ENCODE measurements at regions not wholly inside any gene's neighbourhood (a gene's known extent, or its start where the extent isn't known, plus 50 kb on each side); places are given as distances from the start of the nearest gene placed in this dataset.

DNA sequence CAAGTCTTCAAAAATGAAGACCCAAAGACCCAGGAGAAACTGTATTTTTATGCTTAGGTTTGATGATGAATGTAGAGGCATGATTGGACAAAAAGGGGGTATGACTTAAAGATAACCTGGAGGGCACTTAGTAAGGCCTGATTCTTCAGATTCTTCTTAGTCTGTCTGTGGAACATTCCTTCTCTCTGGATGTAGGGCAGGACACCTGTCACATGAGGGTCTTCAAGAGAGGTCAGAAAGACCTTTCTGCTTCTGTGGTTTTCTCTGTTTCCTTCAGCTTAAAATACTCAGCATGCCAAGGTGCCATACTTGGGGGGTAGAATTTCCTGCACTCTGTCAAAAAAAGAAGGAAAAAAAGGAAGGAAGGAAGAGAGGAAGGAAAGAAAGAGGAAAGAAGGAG lies 78.1 kb downstream of the BLID start:
- Histone ChIP-seq H3K4me1 (ENCODE audit: control insufficient read depth, insufficient read depth, low read length) (peaks cover 32% of the 10 kb centered on the region), H3K27me3 (ENCODE audit: control insufficient read depth, insufficient read depth, low read length) (no peaks in the 10 kb centered on the region), H3K9me3 (ENCODE audit: control insufficient read depth, insufficient read depth, low read depth, low read length) (no peaks in the 10 kb centered on the region), H3K36me3 (ENCODE audit: control insufficient read depth, insufficient read depth, low read length) (no peaks in the 10 kb centered on the region), H3K4me3 (ENCODE audit: low read depth, low read length) (no peak overlapping the region), H3K9ac (ENCODE audit: low read length) (no peak overlapping the region), H3K27ac (ENCODE audit: low read depth, low read length) (no peak overlapping the region)

DNA sequence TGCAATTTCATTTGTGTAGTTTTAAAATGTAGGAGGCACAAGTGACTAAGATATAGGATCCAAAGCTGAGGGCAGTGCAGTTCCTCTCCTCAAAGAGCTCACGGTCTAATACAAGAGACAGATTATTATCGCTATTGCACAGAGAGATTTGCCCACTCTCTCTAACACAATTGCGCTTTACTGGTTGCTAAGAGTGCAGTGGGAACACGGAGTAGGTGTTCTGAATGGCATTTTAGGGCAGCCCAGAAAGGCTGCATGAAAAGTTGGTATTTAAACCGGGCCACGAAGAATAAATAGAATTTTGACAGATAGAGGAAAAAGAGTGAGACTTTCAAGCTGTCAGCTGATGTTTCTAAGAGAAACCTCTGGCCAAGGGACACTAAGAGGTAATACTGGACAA lies 79.5 kb downstream of the BLID start:
- no peak overlapping the region for H3K9ac ChIP-seq (ENCODE audit: low read length)
- no peaks in the 10 kb centered on the region for H3K36me3 ChIP-seq (ENCODE audit: control insufficient read depth, insufficient read depth, low read length)
- H3K9me3 ChIP-seq (ENCODE audit: control insufficient read depth, insufficient read depth, low read depth, low read length) = no peaks in the 10 kb centered on the region
- H3K27ac ChIP-seq (ENCODE audit: low read depth, low read length) = no peak overlapping the region
- peaks cover 32% of the 10 kb centered on the region for H3K4me1 ChIP-seq (ENCODE audit: control insufficient read depth, insufficient read depth, low read length)
- H3K4me3 ChIP-seq (ENCODE audit: low read depth, low read length) = no peak overlapping the region
- H3K27me3 ChIP-seq (ENCODE audit: control insufficient read depth, insufficient read depth, low read length) = no peaks in the 10 kb centered on the region

- H3K36me3 ChIP-seq (ENCODE audit: control insufficient read depth, insufficient read depth, low read length) = no peaks in the 10 kb centered on the region
- H3K27ac ChIP-seq (ENCODE audit: low read depth, low read length) = no peak overlapping the region
- H3K9me3 ChIP-seq (ENCODE audit: control insufficient read depth, insufficient read depth, low read depth, low read length) = no peaks in the 10 kb centered on the region
- no peaks in the 10 kb centered on the region for H3K27me3 ChIP-seq (ENCODE audit: control insufficient read depth, insufficient read depth, low read length)
- no peak overlapping the region for H3K9ac ChIP-seq (ENCODE audit: low read length)
- peaks cover 32% of the 10 kb centered on the region for H3K4me1 ChIP-seq (ENCODE audit: control insufficient read depth, insufficient read depth, low read length)
- no peak overlapping the region for H3K4me3 ChIP-seq (ENCODE audit: low read depth, low read length)
Measured at GRCh38 chr11:122036018-122036417, 80.0 kb downstream of the BLID start.

GRCh38 chr11:122033631-122034030 lies 82.4 kb downstream of the BLID start:
- Histone ChIP-seq H3K9me3 (ENCODE audit: control insufficient read depth, insufficient read depth, low read depth, low read length) (0 out of 2 replicates have a peak, but pooled peaks cover 2% of the 10 kb centered on the region), H3K27ac (ENCODE audit: low read depth, low read length) (no peak overlapping the region), H3K27me3 (ENCODE audit: control insufficient read depth, insufficient read depth, low read length) (no peaks in the 10 kb centered on the region), H3K9ac (ENCODE audit: low read length) (no peak overlapping the region), H3K4me3 (ENCODE audit: low read depth, low read length) (no peak overlapping the region), H3K36me3 (ENCODE audit: control insufficient read depth, insufficient read depth, low read length) (no peaks in the 10 kb centered on the region), H3K4me1 (ENCODE audit: control insufficient read depth, insufficient read depth, low read length) (peaks cover 11% of the 10 kb centered on the region)

DNA sequence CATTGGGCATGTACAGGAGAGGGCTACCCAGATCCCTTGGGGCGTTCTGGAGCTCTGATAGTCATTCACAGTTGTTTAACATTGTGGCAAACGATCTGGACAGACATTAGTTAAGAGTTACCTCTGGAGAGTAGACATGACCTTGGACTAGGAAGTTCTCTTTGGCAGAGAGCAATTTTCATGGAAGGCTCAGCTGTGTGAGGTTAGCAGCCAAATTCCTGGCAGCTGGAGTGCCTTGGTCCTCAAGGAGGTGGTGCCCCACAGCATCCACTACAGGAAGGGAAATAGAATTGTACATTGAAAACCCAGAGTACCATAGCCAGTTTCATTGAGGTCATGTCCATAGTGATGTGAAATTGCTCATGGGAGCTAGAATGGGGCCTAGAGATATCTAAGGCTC lies 82.8 kb downstream of the BLID start:
- Histone ChIP-seq H3K9me3 (ENCODE audit: control insufficient read depth, insufficient read depth, low read depth, low read length) (0 out of 2 replicates have a peak, but pooled peaks cover 2% of the 10 kb centered on the region), H3K9ac (ENCODE audit: low read length) (no peak overlapping the region), H3K4me1 (ENCODE audit: control insufficient read depth, insufficient read depth, low read length) (peaks cover 9% of the 10 kb centered on the region), H3K36me3 (ENCODE audit: control insufficient read depth, insufficient read depth, low read length) (no peaks in the 10 kb centered on the region), H3K27ac (ENCODE audit: low read depth, low read length) (no peak overlapping the region), H3K4me3 (ENCODE audit: low read depth, low read length) (no peak overlapping the region), H3K27me3 (ENCODE audit: control insufficient read depth, insufficient read depth, low read length) (no peaks in the 10 kb centered on the region)

DNA sequence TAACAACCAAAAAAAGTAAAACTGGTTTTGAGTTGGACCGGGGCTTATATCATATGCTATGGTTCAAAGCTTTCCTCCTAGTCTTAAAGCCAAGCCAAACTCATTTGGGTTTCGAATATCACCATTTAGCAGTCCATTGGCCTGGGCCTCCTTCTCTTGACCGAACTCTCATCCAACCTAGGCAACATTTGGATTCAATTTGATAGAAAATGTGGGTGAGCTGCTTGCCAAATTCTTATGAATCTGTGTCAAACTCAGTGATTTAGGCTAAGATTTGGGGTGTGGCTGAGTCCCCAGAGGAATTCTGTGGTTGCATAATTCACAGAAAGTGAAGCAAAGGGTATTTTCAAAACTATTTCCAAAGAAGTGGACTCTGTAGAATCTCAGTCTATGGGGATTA lies 83.7 kb downstream of the BLID start:
- Histone ChIP-seq H3K9me3 (ENCODE audit: control insufficient read depth, insufficient read depth, low read depth, low read length) (0 out of 2 replicates have a peak, but pooled peaks cover 2% of the 10 kb centered on the region), H3K27me3 (ENCODE audit: control insufficient read depth, insufficient read depth, low read length) (no peaks in the 10 kb centered on the region), H3K9ac (ENCODE audit: low read length) (no peak overlapping the region), H3K27ac (ENCODE audit: low read depth, low read length) (no peak overlapping the region), H3K4me1 (ENCODE audit: control insufficient read depth, insufficient read depth, low read length) (peaks cover 9% of the 10 kb centered on the region), H3K36me3 (ENCODE audit: control insufficient read depth, insufficient read depth, low read length) (no peaks in the 10 kb centered on the region), H3K4me3 (ENCODE audit: low read depth, low read length) (no peak overlapping the region)

- H3K4me3 ChIP-seq (ENCODE audit: low read depth, low read length) = no peak overlapping the region
- H3K4me1 ChIP-seq (ENCODE audit: control insufficient read depth, insufficient read depth, low read length) = peaks cover 6% of the 10 kb centered on the region
- H3K9me3 ChIP-seq (ENCODE audit: control insufficient read depth, insufficient read depth, low read depth, low read length) = 0 out of 2 replicates have a peak, but pooled peaks cover 2% of the 10 kb centered on the region
- no peak overlapping the region for H3K27ac ChIP-seq (ENCODE audit: low read depth, low read length)
- no peaks in the 10 kb centered on the region for H3K36me3 ChIP-seq (ENCODE audit: control insufficient read depth, insufficient read depth, low read length)
- no peaks in the 10 kb centered on the region for H3K27me3 ChIP-seq (ENCODE audit: control insufficient read depth, insufficient read depth, low read length)
- no peak overlapping the region for H3K9ac ChIP-seq (ENCODE audit: low read length)
Measured at GRCh38 chr11:122031813-122032212, 84.2 kb downstream of the BLID start.

DNA sequence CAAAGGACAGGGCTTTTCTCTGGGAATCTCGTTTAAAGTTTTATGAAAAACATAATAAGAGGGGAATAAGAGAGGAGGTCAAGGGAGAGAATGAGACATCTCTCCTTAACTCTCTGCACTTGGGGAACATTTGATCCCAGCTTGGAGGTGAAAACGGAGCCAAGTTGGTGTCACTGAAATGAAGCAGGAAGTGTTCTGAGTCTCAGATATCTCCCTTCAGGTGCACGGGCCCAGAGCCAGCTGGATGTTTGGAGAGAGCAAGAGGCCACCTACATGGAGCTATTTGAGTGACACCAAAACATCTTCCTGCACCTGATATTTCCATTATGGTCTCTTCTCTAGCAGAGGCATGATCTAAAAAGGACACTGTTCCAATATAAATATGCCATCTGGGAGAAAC lies 85.7 kb downstream of the BLID start:
- H3K9ac ChIP-seq (ENCODE audit: low read length) = no peak overlapping the region
- no peaks in the 10 kb centered on the region for H3K27me3 ChIP-seq (ENCODE audit: control insufficient read depth, insufficient read depth, low read length)
- H3K4me3 ChIP-seq (ENCODE audit: low read depth, low read length) = no peak overlapping the region
- H3K9me3 ChIP-seq (ENCODE audit: control insufficient read depth, insufficient read depth, low read depth, low read length) = 0 out of 2 replicates have a peak, but pooled peaks cover 2% of the 10 kb centered on the region
- H3K36me3 ChIP-seq (ENCODE audit: control insufficient read depth, insufficient read depth, low read length) = no peaks in the 10 kb centered on the region
- H3K27ac ChIP-seq (ENCODE audit: low read depth, low read length) = no peak overlapping the region
- H3K4me1 ChIP-seq (ENCODE audit: control insufficient read depth, insufficient read depth, low read length) = 0 out of 2 replicates have a peak, but pooled peaks cover under 1% of the 10 kb centered on the region

GRCh38 chr11:122028545-122028944 lies 87.5 kb downstream of the BLID start:
- no peak overlapping the region for H3K4me3 ChIP-seq (ENCODE audit: low read depth, low read length)
- H3K27ac ChIP-seq (ENCODE audit: low read depth, low read length) = no peak overlapping the region
- no peak overlapping the region for H3K9ac ChIP-seq (ENCODE audit: low read length)
- H3K4me1 ChIP-seq (ENCODE audit: control insufficient read depth, insufficient read depth, low read length) = no peaks in the 10 kb centered on the region
- H3K9me3 ChIP-seq (ENCODE audit: control insufficient read depth, insufficient read depth, low read depth, low read length) = 0 out of 2 replicates have a peak, but pooled peaks cover 2% of the 10 kb centered on the region
- no peaks in the 10 kb centered on the region for H3K36me3 ChIP-seq (ENCODE audit: control insufficient read depth, insufficient read depth, low read length)
- H3K27me3 ChIP-seq (ENCODE audit: control insufficient read depth, insufficient read depth, low read length) = no peaks in the 10 kb centered on the region

GRCh38 chr11:122028036-122028435 lies 88.0 kb downstream of the BLID start:
- no peaks in the 10 kb centered on the region for H3K27me3 ChIP-seq (ENCODE audit: control insufficient read depth, insufficient read depth, low read length)
- H3K27ac ChIP-seq (ENCODE audit: low read depth, low read length) = no peak overlapping the region
- 0 out of 2 replicates have a peak, but pooled peaks cover 2% of the 10 kb centered on the region for H3K9me3 ChIP-seq (ENCODE audit: control insufficient read depth, insufficient read depth, low read depth, low read length)
- no peaks in the 10 kb centered on the region for H3K36me3 ChIP-seq (ENCODE audit: control insufficient read depth, insufficient read depth, low read length)
- no peak overlapping the region for H3K4me3 ChIP-seq (ENCODE audit: low read depth, low read length)
- no peaks in the 10 kb centered on the region for H3K4me1 ChIP-seq (ENCODE audit: control insufficient read depth, insufficient read depth, low read length)
- no peak overlapping the region for H3K9ac ChIP-seq (ENCODE audit: low read length)

DNA sequence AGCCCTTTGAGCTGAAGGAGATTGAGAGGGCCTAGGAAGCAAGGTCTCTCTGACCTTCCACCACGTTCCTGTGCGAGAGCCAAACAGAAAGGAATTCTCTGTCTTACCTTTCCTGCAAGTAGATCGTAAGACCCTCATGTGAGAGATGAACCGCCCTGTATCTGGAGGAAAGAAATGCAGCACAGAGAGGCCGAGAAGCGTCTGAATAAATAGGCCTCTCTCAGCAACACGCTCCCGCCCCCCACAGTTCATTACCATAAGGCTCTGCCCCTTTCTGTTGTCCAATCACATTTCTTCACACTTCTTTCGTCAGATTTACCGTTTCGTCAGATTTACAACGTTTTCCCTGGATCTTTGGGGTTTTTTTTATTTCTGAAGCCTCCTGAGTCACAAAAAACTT lies 90.3 kb downstream of the BLID start:
- Histone ChIP-seq H3K27ac (ENCODE audit: low read depth, low read length) (no peak overlapping the region), H3K4me3 (ENCODE audit: low read depth, low read length) (no peak overlapping the region), H3K9ac (ENCODE audit: low read length) (no peak overlapping the region), H3K27me3 (ENCODE audit: control insufficient read depth, insufficient read depth, low read length) (no peaks in the 10 kb centered on the region), H3K9me3 (ENCODE audit: control insufficient read depth, insufficient read depth, low read depth, low read length) (0 out of 2 replicates have a peak, but pooled peaks cover 2% of the 10 kb centered on the region), H3K4me1 (ENCODE audit: control insufficient read depth, insufficient read depth, low read length) (no peaks in the 10 kb centered on the region), H3K36me3 (ENCODE audit: control insufficient read depth, insufficient read depth, low read length) (no peaks in the 10 kb centered on the region)

- H3K9me3 ChIP-seq (ENCODE audit: control insufficient read depth, insufficient read depth, low read depth, low read length) = no peaks in the 10 kb centered on the region
- no peak overlapping the region for H3K4me3 ChIP-seq (ENCODE audit: low read depth, low read length)
- no peak overlapping the region for H3K9ac ChIP-seq (ENCODE audit: low read length)
- no peak overlapping the region for H3K27ac ChIP-seq (ENCODE audit: low read depth, low read length)
- H3K27me3 ChIP-seq (ENCODE audit: control insufficient read depth, insufficient read depth, low read length) = no peaks in the 10 kb centered on the region
- H3K36me3 ChIP-seq (ENCODE audit: control insufficient read depth, insufficient read depth, low read length) = no peaks in the 10 kb centered on the region
- no peaks in the 10 kb centered on the region for H3K4me1 ChIP-seq (ENCODE audit: control insufficient read depth, insufficient read depth, low read length)
Measured at GRCh38 chr11:122024278-122024677, 91.7 kb downstream of the BLID start.
